ENCODE measurements at regions not wholly inside any gene's neighbourhood (a gene's known extent, or its start where the extent isn't known, plus 50 kb on each side); places are given as distances from the start of the nearest gene placed in this dataset.

- TF ChIP-seq, protein P1, sequence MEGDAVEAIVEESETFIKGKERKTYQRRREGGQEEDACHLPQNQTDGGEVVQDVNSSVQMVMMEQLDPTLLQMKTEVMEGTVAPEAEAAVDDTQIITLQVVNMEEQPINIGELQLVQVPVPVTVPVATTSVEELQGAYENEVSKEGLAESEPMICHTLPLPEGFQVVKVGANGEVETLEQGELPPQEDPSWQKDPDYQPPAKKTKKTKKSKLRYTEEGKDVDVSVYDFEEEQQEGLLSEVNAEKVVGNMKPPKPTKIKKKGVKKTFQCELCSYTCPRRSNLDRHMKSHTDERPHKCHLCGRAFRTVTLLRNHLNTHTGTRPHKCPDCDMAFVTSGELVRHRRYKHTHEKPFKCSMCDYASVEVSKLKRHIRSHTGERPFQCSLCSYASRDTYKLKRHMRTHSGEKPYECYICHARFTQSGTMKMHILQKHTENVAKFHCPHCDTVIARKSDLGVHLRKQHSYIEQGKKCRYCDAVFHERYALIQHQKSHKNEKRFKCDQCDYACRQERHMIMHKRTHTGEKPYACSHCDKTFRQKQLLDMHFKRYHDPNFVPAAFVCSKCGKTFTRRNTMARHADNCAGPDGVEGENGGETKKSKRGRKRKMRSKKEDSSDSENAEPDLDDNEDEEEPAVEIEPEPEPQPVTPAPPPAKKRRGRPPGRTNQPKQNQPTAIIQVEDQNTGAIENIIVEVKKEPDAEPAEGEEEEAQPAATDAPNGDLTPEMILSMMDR (IDR thresholded peaks at IDR 0.05; ENCODE audit: extremely low read depth, missing control alignments): no peak
These were observed 141.6 kb downstream of the ICOS start for GRCh38 chr2:204078003-204078698.

GRCh38 chr2:204081487-204082425 lies 145.2 kb downstream of the ICOS start:
- no peak for DNase-seq (ENCODE audit: low spot score)
- TF ChIP-seq, protein P1 (IDR thresholded peaks at IDR 0.05; ENCODE audit: extremely low read depth, missing control alignments): no peak

More at GRCh38 chr2:204078003-204078698, 141.6 kb downstream of the ICOS start:
- DNase-seq (ENCODE audit: low spot score): no peak

GRCh38 chr2:204086167-204086566 lies 149.6 kb downstream of the ICOS start:
- DNase-seq (ENCODE audit: low spot score): no peak
- TF ChIP-seq, protein P1 (IDR thresholded peaks at IDR 0.05; ENCODE audit: extremely low read depth, missing control alignments): no peak

GRCh38 chr2:204089105-204089504 lies 152.5 kb downstream of the ICOS start:
- TF ChIP-seq, protein P1 (IDR thresholded peaks at IDR 0.05; ENCODE audit: extremely low read depth, missing control alignments): no peak
- DNase-seq (ENCODE audit: low spot score): no peak

GRCh38 chr2:204089574-204089973 lies 153.0 kb downstream of the ICOS start:
- no peak for DNase-seq (ENCODE audit: low spot score)
- TF ChIP-seq, protein P1 (IDR thresholded peaks at IDR 0.05; ENCODE audit: extremely low read depth, missing control alignments): no peak

GRCh38 chr2:204090021-204090420 lies 153.5 kb downstream of the ICOS start:
- no peak for DNase-seq (ENCODE audit: low spot score)
- TF ChIP-seq, protein P1 (IDR thresholded peaks at IDR 0.05; ENCODE audit: extremely low read depth, missing control alignments): no peak

- TF ChIP-seq, protein P1 (IDR thresholded peaks at IDR 0.05; ENCODE audit: extremely low read depth, missing control alignments): no peak
- no peak for DNase-seq (ENCODE audit: low spot score)
These were observed 168.2 kb downstream of the ICOS start for GRCh38 chr2:204104811-204105210.

Measured in GM20000 (cell line).